ENCODE measurements at regions not wholly inside any gene's neighbourhood (a gene's known extent, or its start where the extent isn't known, plus 50 kb on each side); places are given as distances from the start of the nearest gene placed in this dataset.
A peak's percentile ranks its signal among the peaks of the same experiment; 100 is the strongest.

- Mint-ChIP-seq H3K27me3 (peaks cover 0 to 5% of the 10 kb centered on the region in 2 donors), H3K4me3 (no peak overlapping the region), H3K9me3 (peaks cover 0 to 1% of the 10 kb centered on the region in 2 donors), H3K36me3 (no peaks in the 10 kb centered on the region), H3K27ac (no peak overlapping the region), H3K4me1 (peaks cover 24 to 35% of the 10 kb centered on the region in 2 donors)
- ATAC-seq (replicated peaks) (peak in 1 of 2 donors; percentile 52), DNase-seq (no peak)
Measured at GRCh38 chr11:128055576-128056217, 531.7 kb downstream of the ETS1 start.

- H3K36me3 Mint-ChIP-seq = no peaks in the 10 kb centered on the region
- H3K27ac Mint-ChIP-seq = peak overlapping the region; percentile 93
- peaks cover 25 to 41% of the 10 kb centered on the region in 2 donors for H3K4me1 Mint-ChIP-seq
- ATAC-seq (replicated peaks) (peak; percentile 49 to 50), DNase-seq (no peak)
- peak overlapping the region; percentile 82 to 84 for H3K4me3 Mint-ChIP-seq
- H3K9me3 Mint-ChIP-seq = peaks cover 0 to 1% of the 10 kb centered on the region in 2 donors
- H3K27me3 Mint-ChIP-seq = peaks cover 0 to 5% of the 10 kb centered on the region in 2 donors
Measured at GRCh38 chr11:128053981-128054931, 533.1 kb downstream of the ETS1 start.

GRCh38 chr11:128052912-128053641 is 534.3 kb downstream of the ETS1 start:
- DNase-seq (no peak), ATAC-seq (replicated peaks) (peak; percentile 73 to 77)
- Mint-ChIP-seq H3K27ac (peak overlapping the region; percentile 2), H3K27me3 (peaks cover 0 to 5% of the 10 kb centered on the region in 2 donors), H3K4me1 (peaks cover 25 to 41% of the 10 kb centered on the region in 2 donors), H3K4me3 (peak overlapping the region; percentile 10 to 20), H3K36me3 (no peaks in the 10 kb centered on the region), H3K9me3 (peaks cover 0 to 1% of the 10 kb centered on the region in 2 donors)

- H3K27ac Mint-ChIP-seq = no peak overlapping the region
- peaks cover 0 to 1% of the 10 kb centered on the region in 2 donors for H3K9me3 Mint-ChIP-seq
- H3K4me3 Mint-ChIP-seq = no peak overlapping the region
- ATAC-seq (replicated peaks) = no peak
- peaks cover 11 to 12% of the 10 kb centered on the region in 2 donors for H3K27me3 Mint-ChIP-seq
- no peaks in the 10 kb centered on the region for H3K36me3 Mint-ChIP-seq
- peaks cover 16 to 25% of the 10 kb centered on the region in 2 donors for H3K4me1 Mint-ChIP-seq
- no peak for DNase-seq
Measured at GRCh38 chr11:128048121-128048520, 539.2 kb downstream of the ETS1 start.

- no peak overlapping the region for H3K4me3 Mint-ChIP-seq
- no peaks in the 10 kb centered on the region for H3K9me3 Mint-ChIP-seq
- ATAC-seq (replicated peaks) (no peak), DNase-seq (no peak)
- no peak overlapping the region for H3K27ac Mint-ChIP-seq
- H3K4me1 Mint-ChIP-seq = peaks cover 13 to 23% of the 10 kb centered on the region in 2 donors
- peaks cover 12 to 17% of the 10 kb centered on the region in 2 donors for H3K27me3 Mint-ChIP-seq
- no peaks in the 10 kb centered on the region for H3K36me3 Mint-ChIP-seq
Measured at GRCh38 chr11:128047026-128047425, 540.3 kb downstream of the ETS1 start.

- ATAC-seq (replicated peaks) (no peak), DNase-seq (no peak)
- Mint-ChIP-seq H3K4me1 (peaks cover 10 to 18% of the 10 kb centered on the region in 2 donors), H3K27me3 (peaks cover 12 to 18% of the 10 kb centered on the region in 2 donors), H3K36me3 (no peaks in the 10 kb centered on the region), H3K4me3 (no peak overlapping the region), H3K27ac (no peak overlapping the region), H3K9me3 (no peaks in the 10 kb centered on the region)
Measured at GRCh38 chr11:128046213-128046612, 541.1 kb downstream of the ETS1 start.

- Mint-ChIP-seq H3K36me3 (no peaks in the 10 kb centered on the region), H3K4me3 (no peak overlapping the region), H3K9me3 (no peaks in the 10 kb centered on the region), H3K4me1 (peaks cover 4 to 8% of the 10 kb centered on the region in 2 donors), H3K27ac (no peak overlapping the region), H3K27me3 (peaks cover 12 to 18% of the 10 kb centered on the region in 2 donors)
- no peak for ATAC-seq (replicated peaks)
- no peak for DNase-seq
Measured at GRCh38 chr11:128045094-128045725, 542.1 kb downstream of the ETS1 start.

GRCh38 chr11:128042290-128042751 is 545.0 kb downstream of the ETS1 start:
- H3K27ac Mint-ChIP-seq = no peak overlapping the region
- peaks cover 0 to 1% of the 10 kb centered on the region in 2 donors for H3K36me3 Mint-ChIP-seq
- H3K4me3 Mint-ChIP-seq = no peak overlapping the region
- ATAC-seq (replicated peaks) (no peak), DNase-seq (no peak)
- H3K27me3 Mint-ChIP-seq = peaks cover 16 to 25% of the 10 kb centered on the region in 2 donors
- H3K4me1 Mint-ChIP-seq = peaks cover 17 to 22% of the 10 kb centered on the region in 2 donors
- no peaks in the 10 kb centered on the region for H3K9me3 Mint-ChIP-seq

- Mint-ChIP-seq H3K9me3 (no peaks in the 10 kb centered on the region), H3K4me1 (peaks cover 17 to 22% of the 10 kb centered on the region in 2 donors), H3K27ac (no peak overlapping the region), H3K27me3 (peaks cover 16 to 27% of the 10 kb centered on the region in 2 donors), H3K4me3 (no peak overlapping the region), H3K36me3 (peaks cover 0 to 1% of the 10 kb centered on the region in 2 donors)
- DNase-seq = no peak
- ATAC-seq (replicated peaks) = no peak
Measured at GRCh38 chr11:128040603-128041002, 546.8 kb downstream of the ETS1 start.

GRCh38 chr11:128039140-128040021 is 548.0 kb downstream of the ETS1 start:
- Mint-ChIP-seq H3K4me1 (peaks cover 17 to 22% of the 10 kb centered on the region in 2 donors), H3K36me3 (peaks cover 0 to 1% of the 10 kb centered on the region in 2 donors), H3K4me3 (no peak overlapping the region), H3K9me3 (no peaks in the 10 kb centered on the region), H3K27me3 (peaks cover 9 to 24% of the 10 kb centered on the region in 2 donors), H3K27ac (no peak overlapping the region)
- peak; percentile 21 for DNase-seq
- peak; percentile 95 to 97 for ATAC-seq (replicated peaks)

- Mint-ChIP-seq H3K9me3 (no peaks in the 10 kb centered on the region), H3K4me1 (peaks cover 13 to 15% of the 10 kb centered on the region in 2 donors), H3K4me3 (no peak overlapping the region), H3K36me3 (peaks cover 0 to 1% of the 10 kb centered on the region in 2 donors), H3K27me3 (peaks cover 4 to 18% of the 10 kb centered on the region in 2 donors), H3K27ac (no peak overlapping the region)
- ATAC-seq (replicated peaks) = no peak
- no peak for DNase-seq
Measured at GRCh38 chr11:128036556-128037093, 550.7 kb downstream of the ETS1 start.

- no peaks in the 10 kb centered on the region for H3K9me3 Mint-ChIP-seq
- DNase-seq (no peak), ATAC-seq (replicated peaks) (no peak)
- no peak overlapping the region for H3K27ac Mint-ChIP-seq
- peaks cover 4 to 18% of the 10 kb centered on the region in 2 donors for H3K27me3 Mint-ChIP-seq
- H3K36me3 Mint-ChIP-seq = peaks cover 0 to 1% of the 10 kb centered on the region in 2 donors
- H3K4me1 Mint-ChIP-seq = peaks cover 13 to 15% of the 10 kb centered on the region in 2 donors
- no peak overlapping the region for H3K4me3 Mint-ChIP-seq
Measured at GRCh38 chr11:128036006-128036405, 551.4 kb downstream of the ETS1 start.
